Endothelial cell (in vitro differentiated cells): ENCODE measurements at regions not wholly inside any gene's neighbourhood (a gene's known extent, or its start where the extent isn't known, plus 50 kb on each side); places are given as distances from the start of the nearest gene placed in this dataset.
A peak's percentile ranks its signal among the peaks of the same experiment; 100 is the strongest.

ENCODE experiments used
- DNase-seq: peaks from one replicate; pipeline ENCODE4 v3.0.0; 2021; ENCODE audit warnings: low spot score
- H3K27ac Mint-ChIP-seq: one replicate; pipeline ENCODE4 v1.8.0; 2021; ENCODE audit warnings: mixed read lengths, inconsistent platforms; ENCODE audit not compliant: unreplicated experiment
- H3K27me3 Mint-ChIP-seq: one replicate; pipeline ENCODE4 v1.8.0; 2021; ENCODE audit warnings: mild to moderate bottlenecking, moderate library complexity, mixed read lengths, inconsistent platforms; ENCODE audit not compliant: unreplicated experiment
- H3K36me3 Mint-ChIP-seq: one replicate; pipeline ENCODE4 v1.8.0; 2021; ENCODE audit warnings: mild to moderate bottlenecking, low read depth, mixed read lengths, inconsistent platforms; ENCODE audit not compliant: unreplicated experiment
- H3K4me1 Mint-ChIP-seq: one replicate; pipeline ENCODE4 v1.8.0; 2021; ENCODE audit warnings: mild to moderate bottlenecking, mixed read lengths, inconsistent platforms; ENCODE audit not compliant: unreplicated experiment
- H3K4me3 Mint-ChIP-seq: one replicate; pipeline ENCODE4 v1.8.0; 2021; ENCODE audit warnings: mild to moderate bottlenecking, mixed read lengths, inconsistent platforms; ENCODE audit not compliant: unreplicated experiment
- H3K9me3 Mint-ChIP-seq: one replicate; pipeline ENCODE4 v1.8.0; 2021; ENCODE audit warnings: mixed read lengths, inconsistent platforms; ENCODE audit not compliant: unreplicated experiment
- TF ChIP-seq, protein P1 (sequence below): fragments of 200-600 bp; sonication (generic); IDR thresholded peaks from one replicate; pipeline ENCODE4 v1.5.0; 2021; ENCODE audit warnings: antibody characterized with exemption; ENCODE audit not compliant: unreplicated experiment

DNA sequence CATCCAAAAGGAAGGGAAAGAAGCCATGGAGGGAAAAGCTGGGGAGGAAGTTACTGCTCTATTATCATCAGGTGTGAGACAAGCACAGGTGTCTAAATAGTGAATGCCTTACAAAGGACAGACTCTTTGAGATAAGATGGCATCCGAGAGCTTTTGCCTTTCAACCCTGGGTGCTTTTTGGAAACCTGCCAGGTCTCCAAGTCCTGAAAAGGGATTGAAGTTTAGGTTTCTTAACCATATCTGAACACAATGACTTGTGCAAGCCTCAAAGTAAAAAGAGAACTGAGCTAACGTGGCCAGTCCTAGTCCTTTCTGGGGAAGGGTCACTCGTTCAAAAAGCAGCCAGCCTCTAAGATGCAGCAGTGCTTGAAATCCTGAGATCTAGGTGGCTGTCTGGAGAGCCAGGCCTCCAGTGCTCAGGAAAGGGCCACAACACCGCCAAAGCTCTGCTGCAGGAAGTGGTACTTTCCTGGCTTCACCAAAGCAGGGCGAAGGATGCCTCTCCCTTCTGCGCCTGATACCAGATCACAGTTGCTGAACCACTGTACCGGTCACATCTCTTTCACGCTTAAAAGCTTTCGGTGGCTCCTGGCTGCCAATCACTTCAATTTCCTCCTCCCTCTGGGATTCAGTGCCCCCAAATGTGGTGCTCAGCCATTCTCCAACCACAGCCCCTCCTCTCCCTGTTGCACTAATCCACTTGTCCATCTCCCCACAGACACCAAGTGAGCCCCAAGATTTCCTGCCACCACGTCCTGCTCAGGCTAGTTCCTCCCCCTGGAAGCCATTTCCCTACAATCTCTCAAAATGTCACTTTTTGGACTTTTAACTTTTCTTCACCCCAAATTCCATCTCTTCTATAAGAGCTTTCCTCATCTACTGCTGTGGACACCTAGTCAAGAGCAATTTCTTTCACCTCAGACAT is 104.1 kb upstream of the LPP start:
- no peak for DNase-seq
- TF ChIP-seq, protein P1, sequence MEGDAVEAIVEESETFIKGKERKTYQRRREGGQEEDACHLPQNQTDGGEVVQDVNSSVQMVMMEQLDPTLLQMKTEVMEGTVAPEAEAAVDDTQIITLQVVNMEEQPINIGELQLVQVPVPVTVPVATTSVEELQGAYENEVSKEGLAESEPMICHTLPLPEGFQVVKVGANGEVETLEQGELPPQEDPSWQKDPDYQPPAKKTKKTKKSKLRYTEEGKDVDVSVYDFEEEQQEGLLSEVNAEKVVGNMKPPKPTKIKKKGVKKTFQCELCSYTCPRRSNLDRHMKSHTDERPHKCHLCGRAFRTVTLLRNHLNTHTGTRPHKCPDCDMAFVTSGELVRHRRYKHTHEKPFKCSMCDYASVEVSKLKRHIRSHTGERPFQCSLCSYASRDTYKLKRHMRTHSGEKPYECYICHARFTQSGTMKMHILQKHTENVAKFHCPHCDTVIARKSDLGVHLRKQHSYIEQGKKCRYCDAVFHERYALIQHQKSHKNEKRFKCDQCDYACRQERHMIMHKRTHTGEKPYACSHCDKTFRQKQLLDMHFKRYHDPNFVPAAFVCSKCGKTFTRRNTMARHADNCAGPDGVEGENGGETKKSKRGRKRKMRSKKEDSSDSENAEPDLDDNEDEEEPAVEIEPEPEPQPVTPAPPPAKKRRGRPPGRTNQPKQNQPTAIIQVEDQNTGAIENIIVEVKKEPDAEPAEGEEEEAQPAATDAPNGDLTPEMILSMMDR: no peak
- peaks cover 20% of the 10 kb centered on the region for H3K4me1 Mint-ChIP-seq
- H3K27me3 Mint-ChIP-seq: no peaks in the 10 kb centered on the region
- no peak overlapping the region for H3K4me3 Mint-ChIP-seq
- no peak overlapping the region for H3K27ac Mint-ChIP-seq
- no peaks in the 10 kb centered on the region for H3K36me3 Mint-ChIP-seq
- H3K9me3 Mint-ChIP-seq: no peaks in the 10 kb centered on the region

DNA sequence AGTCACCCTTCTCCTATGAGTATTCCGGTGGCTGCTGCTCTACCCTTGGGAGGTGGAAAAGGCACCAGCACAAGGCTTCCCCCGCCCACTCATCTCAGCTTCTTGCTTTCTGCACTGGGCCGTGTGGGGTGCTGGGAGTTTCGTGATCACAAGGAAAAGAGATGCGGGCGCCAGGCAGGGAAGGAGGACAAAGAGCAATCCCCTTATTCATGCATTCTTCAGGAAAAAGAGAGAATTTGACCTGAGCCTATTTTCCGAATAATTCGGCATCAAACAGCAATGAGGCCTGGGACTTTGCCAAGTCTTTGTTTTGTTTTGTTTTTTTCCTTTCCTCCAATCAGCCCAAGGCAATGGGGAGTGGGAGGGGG is 102.2 kb upstream of the LPP start:
- Mint-ChIP-seq H3K4me1 (peaks cover 20% of the 10 kb centered on the region), H3K9me3 (no peaks in the 10 kb centered on the region), H3K27ac (no peak overlapping the region), H3K27me3 (no peaks in the 10 kb centered on the region), H3K36me3 (no peaks in the 10 kb centered on the region), H3K4me3 (no peak overlapping the region)
- TF ChIP-seq, protein P1: no peak
- DNase-seq: no peak

DNA sequence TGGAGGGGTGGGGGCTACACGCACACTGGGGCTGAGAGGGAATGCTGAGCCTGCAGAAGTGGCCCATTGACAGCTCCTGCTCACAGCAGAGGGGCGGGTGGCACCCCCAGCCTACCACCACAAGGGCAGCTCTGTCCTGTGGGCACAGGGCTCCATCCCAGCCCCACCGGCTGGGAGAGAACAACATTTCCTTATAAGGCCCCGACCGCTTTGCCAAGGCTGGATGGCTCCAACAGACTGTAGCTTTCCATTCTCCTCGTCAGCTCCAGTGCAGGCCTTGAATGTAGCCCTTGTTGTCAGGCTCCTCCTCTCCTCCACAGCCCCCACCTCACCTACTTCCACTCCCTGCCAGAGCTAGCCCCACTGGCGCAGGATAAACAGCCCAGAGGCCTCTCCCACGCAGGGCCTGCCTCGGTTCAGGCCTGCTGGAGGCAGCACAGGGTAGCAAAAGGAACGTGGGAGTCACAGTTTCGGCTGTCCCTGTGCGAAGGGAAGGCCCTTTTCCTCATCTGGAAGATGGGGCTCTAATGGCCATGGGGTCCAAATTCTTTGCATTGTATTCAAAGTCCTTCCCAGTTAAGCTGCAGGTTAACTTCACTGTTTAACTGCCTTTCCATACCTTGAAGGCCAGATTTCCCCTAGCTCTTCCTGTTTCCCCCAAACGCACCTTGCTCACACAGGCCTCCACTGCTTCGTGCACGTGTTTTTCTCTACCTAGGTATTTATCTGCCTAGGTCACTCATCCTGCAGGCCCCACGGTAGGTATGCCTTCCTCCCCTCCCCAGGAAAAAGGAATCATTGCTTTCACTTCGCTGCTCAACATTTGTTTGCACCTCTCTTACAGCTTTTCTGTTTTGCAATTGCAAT is 101.6 kb upstream of the LPP start:
- TF ChIP-seq, protein P1: no peak
- no peak overlapping the region for H3K4me3 Mint-ChIP-seq
- no peaks in the 10 kb centered on the region for H3K9me3 Mint-ChIP-seq
- no peaks in the 10 kb centered on the region for H3K36me3 Mint-ChIP-seq
- DNase-seq: peak; percentile 35
- H3K27ac Mint-ChIP-seq: peak overlapping the region; percentile 4
- H3K27me3 Mint-ChIP-seq: no peaks in the 10 kb centered on the region
- H3K4me1 Mint-ChIP-seq: peaks cover 20% of the 10 kb centered on the region

DNA sequence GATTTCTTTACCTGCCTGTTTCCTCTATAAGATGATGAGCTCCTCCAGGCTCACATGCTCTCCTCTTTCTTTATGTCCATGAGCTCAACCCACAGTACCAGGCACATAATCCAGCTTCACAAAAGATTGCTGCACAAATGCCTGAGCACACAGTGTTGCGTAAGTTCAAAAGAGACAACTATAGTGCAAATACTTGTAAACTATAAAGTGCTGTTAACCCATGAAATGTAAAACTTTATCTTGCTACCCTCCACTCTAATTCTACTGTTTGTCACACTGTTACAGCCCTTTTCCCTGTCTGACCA is 101.0 kb upstream of the LPP start:
- Mint-ChIP-seq H3K36me3 (no peaks in the 10 kb centered on the region), H3K4me3 (no peak overlapping the region), H3K9me3 (no peaks in the 10 kb centered on the region), H3K27me3 (no peaks in the 10 kb centered on the region), H3K4me1 (peaks cover 20% of the 10 kb centered on the region), H3K27ac (no peak overlapping the region)
- TF ChIP-seq, protein P1: no peak
- DNase-seq: no peak
